Adrenal gland (tissue), 9 donors: ENCODE measurements at regions not wholly inside any gene's neighbourhood (a gene's known extent, or its start where the extent isn't known, plus 50 kb on each side); places are given as distances from the start of the nearest gene placed in this dataset.
A peak's percentile ranks its signal among the peaks of the same experiment; 100 is the strongest.

Source experiments
- DNase-seq, 7 donors: peaks; one replicate each; pipeline ENCODE4 v3.0.0-alpha.2; 2019 to 2020
- H3K27ac ChIP-seq, 5 donors: fragments of 200-600 bp; sonication (generic) in 4 of 5; 1 replicate in 3 of 5; 2 replicates in 2 of 5; pipeline versions ENCODE4 v1.5.1 to v1.8.0; 2016 to 2020; ENCODE audit warnings: mild to moderate bottlenecking in 1 of 5
- H3K27me3 ChIP-seq: fragments of 200-600 bp; 2 replicates; pipeline ENCODE4 v1.8.0; 2021
- H3K36me3 ChIP-seq, 2 donors: fragments of 200-600 bp; replicated peaks in 1 of 2; 1 replicate in 1 of 2; 2 replicates in 1 of 2; pipeline versions ENCODE4 v1.5.1 to v1.8.0; 2018 to 2022
- H3K4me1 ChIP-seq, 2 donors: fragments of 200-600 bp; replicated peaks in 1 of 2; 1 replicate in 1 of 2; 2 replicates in 1 of 2; pipeline versions ENCODE4 v1.5.1 to v1.8.0; 2018 to 2021
- H3K4me3 ChIP-seq, 4 donors: fragments of 200-600 bp; sonication (generic) in 3 of 4; one replicate each; pipeline ENCODE4 v1.5.1; 2016 to 2018
- H3K9me3 ChIP-seq, 3 donors: fragments of 200-600 bp; sonication (generic) in 1 of 3; replicated peaks in 1 of 3; 1 replicate in 2 of 3; 2 replicates in 1 of 3; pipeline versions ENCODE4 v1.5.1 to v1.8.0; 2016 to 2021
- POLR2A ChIP-seq, 2 donors: fragments of 450-650 bp; IDR thresholded peaks; one replicate each; pipeline ENCODE4 v1.6.1; 2017; ENCODE audit warnings: antibody characterized with exemption in 2 of 2, mild to moderate bottlenecking in 2 of 2, moderate library complexity in 1 of 2
- WGBS, 4 donors: extraction: QIAGEN DNeasy Blood & Tissue Kit in 2 of 4; methylation state at CpG; one replicate each; pipeline versions ENCODE4 v1.1.5 to v1.1.7; 2013 to 2017; 5-methylcytosine and 5-hydroxymethylcytosine counted together
- intact Hi-C, 2 donors: fragments of 100-400 bp; cut with DNase I; formaldehyde crosslinking; loops; one replicate each; pipeline versions ENCODE4 v1.14.1 to v1.15.0; 2022 to 2023
- TF ChIP-seq, protein P1 (sequence below), 6 experiments: fragments of 450-650 bp in 4 of 6; fragments of 200-600 bp in 2 of 6; sonication (generic) in 1 of 6; IDR thresholded peaks; 1 replicate in 5 of 6; 2 replicates in 1 of 6; pipeline versions ENCODE4 v1.5.1 to v1.8.0; 2016 to 2021; ENCODE audit warnings: antibody characterized with exemption in 6 of 6, mild to moderate bottlenecking in 2 of 6, moderate library complexity in 1 of 6
- donor health status: healthy with polysubstance abuse.
- donor health status: Bipolar disorder and iron deficiency.
- donor health status: DM: yes; HTN: yes; CAD: no.
- donor health status: DM: no; HTN: no; CAD: no.
- donor health status: DM: no; HTN: no; CAD: no.

GRCh38 chr13:20334309-20334708 lies 102.2 kb upstream of the GJB6 start:
- Histone ChIP-seq H3K4me3 (no peak overlapping the region), H3K9me3 (no peaks in the 10 kb centered on the region), H3K36me3 (no peaks in the 10 kb centered on the region), H3K4me1 (no peaks in the 10 kb centered on the region), H3K27me3 (no peaks in the 10 kb centered on the region), H3K27ac (no peak overlapping the region)
- intact Hi-C loops, result no loop called here
- TF ChIP-seq, protein P1, sequence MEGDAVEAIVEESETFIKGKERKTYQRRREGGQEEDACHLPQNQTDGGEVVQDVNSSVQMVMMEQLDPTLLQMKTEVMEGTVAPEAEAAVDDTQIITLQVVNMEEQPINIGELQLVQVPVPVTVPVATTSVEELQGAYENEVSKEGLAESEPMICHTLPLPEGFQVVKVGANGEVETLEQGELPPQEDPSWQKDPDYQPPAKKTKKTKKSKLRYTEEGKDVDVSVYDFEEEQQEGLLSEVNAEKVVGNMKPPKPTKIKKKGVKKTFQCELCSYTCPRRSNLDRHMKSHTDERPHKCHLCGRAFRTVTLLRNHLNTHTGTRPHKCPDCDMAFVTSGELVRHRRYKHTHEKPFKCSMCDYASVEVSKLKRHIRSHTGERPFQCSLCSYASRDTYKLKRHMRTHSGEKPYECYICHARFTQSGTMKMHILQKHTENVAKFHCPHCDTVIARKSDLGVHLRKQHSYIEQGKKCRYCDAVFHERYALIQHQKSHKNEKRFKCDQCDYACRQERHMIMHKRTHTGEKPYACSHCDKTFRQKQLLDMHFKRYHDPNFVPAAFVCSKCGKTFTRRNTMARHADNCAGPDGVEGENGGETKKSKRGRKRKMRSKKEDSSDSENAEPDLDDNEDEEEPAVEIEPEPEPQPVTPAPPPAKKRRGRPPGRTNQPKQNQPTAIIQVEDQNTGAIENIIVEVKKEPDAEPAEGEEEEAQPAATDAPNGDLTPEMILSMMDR (IDR thresholded peaks at IDR 0.05), result no peak
- no peak for TF ChIP-seq POLR2A (IDR thresholded peaks at IDR 0.05)
- 81 to 92% (median 87%) methylated on average over 6 of the region's 6 CpGs for WGBS, 4 donors
- no peak for DNase-seq

- WGBS, 4 donors, result 57 to 62% (median 59%) methylated on average over 7 of the region's 7 CpGs
Observed at GRCh38 chr13:20332361-20333096, 100.4 kb upstream of the GJB6 start.

GRCh38 chr13:20331949-20332348 lies 99.8 kb upstream of the GJB6 start:
- Histone ChIP-seq H3K27ac (no peak overlapping the region), H3K9me3 (no peaks in the 10 kb centered on the region), H3K4me3 (no peak overlapping the region), H3K36me3 (no peaks in the 10 kb centered on the region), H3K27me3 (no peaks in the 10 kb centered on the region), H3K4me1 (no peaks in the 10 kb centered on the region)
- TF ChIP-seq POLR2A (IDR thresholded peaks at IDR 0.05), result no peak
- TF ChIP-seq, protein P1 (IDR thresholded peaks at IDR 0.05), result no peak
- 75 to 82% (median 80%) methylated on average over 7 of the region's 7 CpGs for WGBS, 4 donors
- intact Hi-C loops, result no loop called here
- no peak for DNase-seq

More at GRCh38 chr13:20332361-20333096, 100.4 kb upstream of the GJB6 start:
- no peak for DNase-seq
- Histone ChIP-seq H3K27me3 (no peaks in the 10 kb centered on the region), H3K4me3 (no peak overlapping the region), H3K27ac (no peak overlapping the region), H3K4me1 (no peaks in the 10 kb centered on the region), H3K9me3 (no peaks in the 10 kb centered on the region), H3K36me3 (no peaks in the 10 kb centered on the region)
- intact Hi-C loops, result no loop called here
- TF ChIP-seq, protein P1 (IDR thresholded peaks at IDR 0.05), result no peak
- no peak for TF ChIP-seq POLR2A (IDR thresholded peaks at IDR 0.05)

- WGBS, 4 donors, result 74 to 85% (median 79%) methylated on average over 2 of the region's 2 CpGs
- Histone ChIP-seq H3K27ac (no peak overlapping the region), H3K9me3 (no peaks in the 10 kb centered on the region), H3K4me1 (no peaks in the 10 kb centered on the region), H3K4me3 (no peak overlapping the region), H3K27me3 (no peaks in the 10 kb centered on the region), H3K36me3 (no peaks in the 10 kb centered on the region)
- intact Hi-C loops, result no loop called here
- no peak for TF ChIP-seq POLR2A (IDR thresholded peaks at IDR 0.05)
- TF ChIP-seq, protein P1 (IDR thresholded peaks at IDR 0.05), result peak in 1 of 6 experiments; percentile 7
- no peak for DNase-seq
Observed at GRCh38 chr13:20331419-20331818, 99.3 kb upstream of the GJB6 start.
